ENCODE measurements at regions not wholly inside any gene's neighbourhood (a gene's known extent, or its start where the extent isn't known, plus 50 kb on each side); places are given as distances from the start of the nearest gene placed in this dataset.

DNA sequence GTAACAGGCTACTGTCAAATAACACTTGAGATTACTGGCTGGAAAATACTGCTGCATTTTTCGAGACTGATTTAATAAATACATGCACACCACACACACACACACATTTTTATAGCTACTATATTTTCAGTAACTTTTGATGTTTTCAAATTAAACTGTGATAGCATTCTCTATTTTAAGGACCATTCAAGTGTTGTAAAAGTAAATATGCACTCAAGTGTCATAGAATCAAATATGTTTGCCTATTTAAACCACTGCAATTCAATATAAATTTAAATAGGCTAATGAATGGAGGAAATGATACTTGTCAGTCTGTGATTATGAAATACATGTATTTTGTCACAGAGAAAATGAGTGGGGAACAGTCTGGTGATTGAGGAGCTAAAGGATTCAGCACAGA, 86.7 kb upstream of the TUBA3C start:
- TF ChIP-seq RAD51 (IDR thresholded peaks at IDR 0.05), result no peak
- no peak for TF ChIP-seq RFX5 (IDR thresholded peaks at IDR 0.05; ENCODE audit: low read depth, low read length)
- TF ChIP-seq PAX8 (IDR thresholded peaks at IDR 0.05), result no peak
- no peak for TF ChIP-seq CHD4 (IDR thresholded peaks at IDR 0.05)
- TF ChIP-seq ZBED1 (IDR thresholded peaks at IDR 0.05; ENCODE audit: borderline replicate concordance), result no peak
- Histone ChIP-seq H3K4me1 (ENCODE audit: control insufficient read depth, insufficient read depth, low read length) (no peaks in the 10 kb centered on the region), H3K27me3 (replicated peaks in 1 of 2; ENCODE audit: control insufficient read depth in 2 of 2, insufficient read depth in 2 of 2, low read length in 1 of 2) (no peaks in the 10 kb centered on the region), H4K20me1 (ENCODE audit: control insufficient read depth, insufficient read depth) (no peaks in the 10 kb centered on the region), H3K9ac (ENCODE audit: control insufficient read depth, insufficient read depth, low read length) (no peak overlapping the region), H3K4me3 (no peak overlapping the region), H3K9me3 (replicated peaks; ENCODE audit: control insufficient read depth, insufficient read depth, low read length) (no peaks in the 10 kb centered on the region; the same call in 2 of the 3 replicates), H3K27ac (ENCODE audit: control insufficient read depth, insufficient read depth) (no peak overlapping the region), H3K4me2 (ENCODE audit: control insufficient read depth, insufficient read depth) (no peak overlapping the region), H3K79me2 (ENCODE audit: control insufficient read depth, insufficient read depth, low read length) (no peaks in the 10 kb centered on the region), H2AFZ (ENCODE audit: control insufficient read depth, low read depth, low read length) (no peak overlapping the region), H3K36me3 (ENCODE audit: control insufficient read depth in 2 of 2, insufficient read depth in 2 of 2, low read length in 1 of 2) (no peaks in the 10 kb centered on the region)
- in situ Hi-C loops (cut with MboI), result no loop called here
- ChIA-PET SMC1A (ENCODE audit: uncharacterized antibody, unreplicated experiment) (no interaction called here), CTCF (no interaction called here), POLR2A (no interaction called here), RAD21 (ENCODE audit: unreplicated experiment) (no interaction called here)
- intact Hi-C loops (cut with micrococcal nuclease; ENCODE audit: unreplicated experiment), result no loop called here
- ATAC-seq (no peak), DNase-seq (ENCODE audit: low read depth, low spot score) (no peak), FAIRE-seq (no peak)
- 0% methylated on average over 1 of the region's 1 CpG for WGBS (ENCODE audit: insufficient coverage, insufficient replicate concordance, low lambda C conversion rate, missing lambda C conversion rate)
- no TSS peak for BruUV-seq (replicated peaks)

- RAD21 ChIA-PET (ENCODE audit: unreplicated experiment), result no interaction called here
- in situ Hi-C loops (cut with MboI), result no loop called here
- H3K36me3 ChIP-seq (ENCODE audit: control insufficient read depth in 2 of 2, insufficient read depth in 2 of 2, low read length in 1 of 2), result no peaks in the 10 kb centered on the region
- no peaks in the 10 kb centered on the region; the same call in 2 of the 3 replicates for H3K9me3 ChIP-seq (replicated peaks; ENCODE audit: control insufficient read depth, insufficient read depth, low read length)
- no peaks in the 10 kb centered on the region for H4K20me1 ChIP-seq (ENCODE audit: control insufficient read depth, insufficient read depth)
- FAIRE-seq (no peak), ATAC-seq (no peak), DNase-seq (ENCODE audit: low read depth, low spot score) (no peak)
- H3K4me2 ChIP-seq (ENCODE audit: control insufficient read depth, insufficient read depth), result no peak overlapping the region
- H2AFZ ChIP-seq (ENCODE audit: control insufficient read depth, low read depth, low read length), result no peak overlapping the region
- CTCF ChIA-PET, result interaction anchor here (1.0 kb wide), 1 partner anchor 320 kb away, joined by 3 read pairs; no protein-coding TSS in a partner anchor
- no peak overlapping the region for H3K27ac ChIP-seq (ENCODE audit: control insufficient read depth, insufficient read depth)
- H3K27me3 ChIP-seq (replicated peaks in 1 of 2; ENCODE audit: control insufficient read depth in 2 of 2, insufficient read depth in 2 of 2, low read length in 1 of 2), result no peaks in the 10 kb centered on the region
- no TSS peak for BruUV-seq (replicated peaks)
- SMC1A ChIA-PET (ENCODE audit: uncharacterized antibody, unreplicated experiment), result no interaction called here
- TF ChIP-seq MEF2A (IDR thresholded peaks at IDR 0.05; ENCODE audit: insufficient read depth, low read depth, low read length) (no peak), ZBTB40 (IDR thresholded peaks at IDR 0.05; ENCODE audit: borderline replicate concordance) (no peak), NFYA (IDR thresholded peaks at IDR 0.05; ENCODE audit: borderline replicate concordance, low read depth, low read length) (no peak), TCF12 (IDR thresholded peaks at IDR 0.05; ENCODE audit: low read depth, low read length) (no peak), RELB (IDR thresholded peaks at IDR 0.05; ENCODE audit: low read depth) (no peak)
- H3K79me2 ChIP-seq (ENCODE audit: control insufficient read depth, insufficient read depth, low read length), result no peaks in the 10 kb centered on the region
- no peaks in the 10 kb centered on the region for H3K4me1 ChIP-seq (ENCODE audit: control insufficient read depth, insufficient read depth, low read length)
- H3K4me3 ChIP-seq, result no peak overlapping the region
- no peak overlapping the region for H3K9ac ChIP-seq (ENCODE audit: control insufficient read depth, insufficient read depth, low read length)
- POLR2A ChIA-PET, result no interaction called here
- 2% methylated on average over 3 of the region's 3 CpGs for WGBS (ENCODE audit: insufficient coverage, insufficient replicate concordance, low lambda C conversion rate, missing lambda C conversion rate)
- intact Hi-C loops (cut with micrococcal nuclease; ENCODE audit: unreplicated experiment), result no loop called here
These were observed 86.1 kb upstream of the TUBA3C start for GRCh38 chr13:19267746-19268145.

All from GM12878 (cell line).